GM12878 (cell line): ENCODE measurements at regions not wholly inside any gene's neighbourhood (a gene's known extent, or its start where the extent isn't known, plus 50 kb on each side); places are given as distances from the start of the nearest gene placed in this dataset.

Experiments used
- ATF3 ChIP-seq: IDR thresholded peaks from 2 replicates; pipeline ENCODE4 v1.6.1; 2011; ENCODE audit warnings: low read depth, mild to moderate bottlenecking, low read length, moderate library complexity, borderline replicate concordance; ENCODE audit errors: extremely low read depth
- BCL3 ChIP-seq: IDR thresholded peaks from 2 replicates; pipeline ENCODE4 v1.6.1; 2011; ENCODE audit warnings: borderline replicate concordance, low read depth, mild to moderate bottlenecking, moderate library complexity, low read length; ENCODE audit not compliant: insufficient read depth, poor library complexity, severe bottlenecking
- BMI1 ChIP-seq: fragments of 450-650 bp; IDR thresholded peaks from 2 replicates; pipeline ENCODE4 v1.6.1; 2016; ENCODE audit warnings: mild to moderate bottlenecking, moderate library complexity, borderline replicate concordance
- CUX1 ChIP-seq: IDR thresholded peaks from 2 replicates; pipeline ENCODE4 v1.6.1; 2012; ENCODE audit warnings: improper control_type of control experiment, low read depth, low read length; ENCODE audit not compliant: insufficient replicate concordance
- HCFC1 ChIP-seq: fragments of 150-350 bp; IDR thresholded peaks from 2 replicates; pipeline ENCODE4 v1.6.1; 2014; ENCODE audit warnings: low read length
- RB1 ChIP-seq: fragments of 450-650 bp; formaldehyde crosslinking; IDR thresholded peaks from 2 replicates; pipeline ENCODE4 v1.6.1; 2017; ENCODE audit warnings: mild to moderate bottlenecking, borderline replicate concordance
- ZBTB40 ChIP-seq: fragments of 450-650 bp; IDR thresholded peaks from 2 replicates; pipeline ENCODE4 v1.6.1; 2016; ENCODE audit warnings: mild to moderate bottlenecking, moderate library complexity, borderline replicate concordance
- ZNF592 ChIP-seq: fragments of 450-650 bp; IDR thresholded peaks from 2 replicates; pipeline ENCODE4 v1.6.1; 2017; ENCODE audit warnings: mild to moderate bottlenecking, moderate library complexity

GRCh38 chr4:14117575-14118238 is 490.2 kb upstream of the BOD1L1 start (continued):
- no peak for TF ChIP-seq CUX1
- TF ChIP-seq ATF3, result no peak
- TF ChIP-seq RB1, result no peak
- no peak for TF ChIP-seq BCL3
- TF ChIP-seq HCFC1, result no peak
- TF ChIP-seq BMI1, result no peak
- no peak for TF ChIP-seq ZNF592
- TF ChIP-seq ZBTB40, result no peak
- TF ChIP-seq, all 136 proteins: peak for 0
